ENCODE measurements at regions not wholly inside any gene's neighbourhood (a gene's known extent, or its start where the extent isn't known, plus 50 kb on each side); places are given as distances from the start of the nearest gene placed in this dataset.
A peak's percentile ranks its signal among the peaks of the same experiment; 100 is the strongest.
"Not testable (repeated sequence)": the region's sequence is repeated elsewhere in the genome, so short reads cannot be mapped to it uniquely, and the experiment has no call there.

DNA sequence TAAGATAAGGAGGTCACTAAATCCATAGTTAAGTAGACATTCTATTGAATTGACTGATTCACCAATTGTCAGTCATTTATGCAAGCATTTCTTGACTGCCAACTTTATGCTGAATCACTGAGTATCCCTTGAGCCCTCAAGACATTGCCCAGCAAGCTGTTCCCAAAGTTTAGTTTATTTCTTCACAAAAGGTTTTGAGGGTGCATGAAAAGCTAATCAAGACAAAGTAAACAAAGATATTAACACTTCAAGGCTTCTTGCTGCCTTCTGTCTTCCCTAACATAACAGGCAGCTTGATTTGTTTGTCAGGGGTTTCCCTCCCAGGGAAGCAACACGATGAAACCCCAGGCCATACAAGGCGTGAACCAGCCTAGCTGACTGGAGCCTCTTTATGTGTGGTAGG is 374.4 kb downstream of the SPRY2 start:
- DNase-seq = no peak

DNA sequence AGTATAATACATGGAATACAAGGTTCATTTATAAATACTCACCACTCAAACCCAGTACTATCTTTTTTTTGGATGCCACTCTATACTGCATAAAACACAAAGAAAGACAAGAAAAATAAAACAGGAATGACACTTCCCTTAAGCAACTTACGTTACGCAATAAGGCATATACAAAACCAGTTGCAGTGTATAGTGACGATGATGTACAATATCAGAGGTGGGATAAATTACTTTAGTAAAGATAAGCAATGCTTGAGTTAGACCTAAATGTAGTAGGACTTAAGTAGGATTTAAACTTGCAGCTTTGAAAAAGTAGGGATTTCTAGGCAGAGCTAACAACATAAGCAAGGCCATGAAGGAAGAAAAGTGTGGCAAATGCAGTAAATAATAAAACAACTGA is 374.9 kb downstream of the SPRY2 start:
- DNase-seq = no peak

DNA sequence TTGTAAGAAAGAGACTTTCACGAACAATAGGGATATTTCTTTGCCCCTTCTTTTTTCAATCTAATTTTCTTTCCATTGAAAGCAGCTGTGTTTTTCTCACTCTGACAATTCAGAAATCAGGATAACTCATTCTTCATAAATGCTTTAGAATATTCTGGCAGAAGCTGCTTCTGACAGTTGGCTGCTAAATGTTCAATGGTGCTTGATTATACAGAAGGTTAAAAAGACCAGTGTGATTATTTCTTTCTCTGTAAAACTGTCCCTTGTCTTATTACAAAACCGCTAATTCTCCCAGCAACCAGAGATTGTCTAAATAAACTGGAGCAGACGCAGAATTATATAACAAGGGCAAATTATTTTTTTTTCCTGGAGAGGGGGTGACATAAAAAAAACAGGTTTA is 394.4 kb downstream of the SPRY2 start:
- no peak for DNase-seq

DNA sequence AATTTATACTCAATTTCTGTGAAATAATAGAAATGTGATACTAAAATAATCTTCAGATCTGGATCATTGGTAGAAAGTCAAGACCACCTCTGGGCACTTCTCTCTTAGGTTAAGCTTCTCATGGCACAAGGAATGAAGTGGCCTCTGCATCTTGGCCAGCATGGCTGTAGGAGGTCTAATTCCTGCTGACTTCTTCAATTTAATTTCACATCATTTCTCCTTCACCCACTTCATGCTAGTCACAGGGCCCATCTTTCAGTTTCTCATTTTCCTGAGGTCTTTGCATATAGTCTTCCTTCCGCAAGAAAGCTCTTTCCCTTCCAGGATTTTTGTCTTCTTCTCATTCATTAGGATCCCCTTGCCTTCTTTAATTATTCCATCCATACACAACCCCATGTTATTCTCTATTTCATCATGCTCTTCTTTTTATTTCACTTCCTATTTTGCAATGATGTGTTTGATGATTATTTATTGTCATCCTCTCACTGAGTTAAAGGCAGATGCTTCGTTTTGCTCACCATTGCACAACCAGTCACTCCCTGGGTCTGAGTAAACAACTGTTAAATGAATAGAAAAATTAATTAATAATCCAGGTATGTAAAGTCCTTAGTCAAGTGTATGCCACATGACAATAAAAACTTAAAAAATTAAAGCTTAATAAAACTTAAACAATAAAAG is 397.4 kb downstream of the SPRY2 start:
- no peak for DNase-seq

DNA sequence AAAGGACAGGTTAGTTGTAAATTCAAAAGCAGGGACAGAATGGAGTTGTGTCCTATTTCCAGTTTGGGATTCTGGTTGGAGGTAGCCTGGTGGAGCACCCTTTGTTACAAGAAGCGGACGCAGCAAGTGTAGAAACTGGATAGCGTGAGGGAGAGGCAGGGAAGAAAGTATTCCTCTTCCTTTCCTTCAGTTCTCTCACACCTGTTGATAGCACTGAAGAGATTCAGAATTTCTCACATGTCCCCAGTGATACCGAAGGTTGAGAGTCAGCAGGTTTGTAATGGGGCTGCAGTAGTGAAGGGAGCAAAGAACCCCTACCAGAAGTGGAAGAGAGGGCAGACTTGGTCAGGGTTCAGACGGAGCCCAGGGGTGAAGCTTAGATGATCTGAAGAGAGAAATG is 399.2 kb downstream of the SPRY2 start:
- no peak for DNase-seq

DNA sequence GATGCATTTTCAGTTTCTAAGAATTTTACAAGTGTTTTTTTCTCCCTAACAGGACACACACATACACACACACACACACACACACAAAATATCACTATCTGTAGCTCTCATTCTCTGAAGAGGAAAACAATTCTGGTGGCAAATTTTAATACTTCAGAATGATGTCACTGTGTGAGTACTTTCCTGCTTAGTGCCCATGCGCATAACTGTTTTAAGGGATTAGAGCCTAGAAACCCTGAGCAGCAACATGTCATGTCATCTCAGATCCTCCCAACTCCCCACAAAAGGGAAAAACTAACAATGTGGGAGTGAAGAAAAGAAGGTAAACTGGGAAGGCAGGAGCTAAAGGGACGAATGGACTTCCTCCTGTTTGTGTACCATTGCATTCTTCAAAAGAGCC is 401.2 kb downstream of the SPRY2 start:
- DNase-seq = no peak

DNA sequence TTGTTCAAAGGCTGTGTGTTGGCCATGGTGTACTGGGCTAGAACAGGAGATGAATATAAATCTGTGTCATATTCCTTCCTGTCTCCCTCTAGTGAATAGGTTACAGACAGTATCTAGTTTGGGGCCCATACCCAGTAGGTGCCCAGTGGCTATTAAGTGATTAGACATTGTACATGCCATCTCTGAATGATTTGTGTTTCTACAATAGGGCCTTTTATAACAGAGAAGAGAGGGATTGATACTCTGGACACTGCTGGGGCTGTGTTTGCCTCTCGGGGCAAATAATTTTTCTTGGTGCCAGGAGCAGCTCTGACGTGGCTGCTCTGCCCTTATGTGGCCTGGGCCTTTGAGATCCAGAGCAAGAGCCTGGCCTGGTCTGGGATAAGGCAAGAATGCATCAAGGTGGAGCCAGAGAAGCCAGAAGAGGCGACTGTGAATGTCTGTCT is 403.1 kb downstream of the SPRY2 start:
- DNase-seq = no peak

DNA sequence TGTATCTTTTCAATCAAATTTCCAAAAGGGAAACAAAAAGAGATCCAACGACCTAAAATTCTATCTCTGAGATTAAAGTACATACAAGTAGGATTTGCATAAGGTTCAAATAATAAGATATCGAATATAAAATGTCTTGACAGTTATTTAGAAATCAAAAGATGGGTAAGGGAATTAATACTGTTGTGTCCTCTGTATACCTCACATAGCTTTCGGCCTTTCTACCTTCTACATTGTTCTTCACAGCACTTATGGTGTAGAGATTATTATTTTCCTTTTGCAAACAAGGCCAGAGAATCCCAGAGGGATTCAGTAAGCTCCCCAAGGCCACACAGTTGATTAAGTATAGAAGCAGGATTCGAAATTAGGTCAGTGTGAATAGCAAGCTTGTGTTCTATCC is 403.6 kb downstream of the SPRY2 start:
- DNase-seq = no peak

DNA sequence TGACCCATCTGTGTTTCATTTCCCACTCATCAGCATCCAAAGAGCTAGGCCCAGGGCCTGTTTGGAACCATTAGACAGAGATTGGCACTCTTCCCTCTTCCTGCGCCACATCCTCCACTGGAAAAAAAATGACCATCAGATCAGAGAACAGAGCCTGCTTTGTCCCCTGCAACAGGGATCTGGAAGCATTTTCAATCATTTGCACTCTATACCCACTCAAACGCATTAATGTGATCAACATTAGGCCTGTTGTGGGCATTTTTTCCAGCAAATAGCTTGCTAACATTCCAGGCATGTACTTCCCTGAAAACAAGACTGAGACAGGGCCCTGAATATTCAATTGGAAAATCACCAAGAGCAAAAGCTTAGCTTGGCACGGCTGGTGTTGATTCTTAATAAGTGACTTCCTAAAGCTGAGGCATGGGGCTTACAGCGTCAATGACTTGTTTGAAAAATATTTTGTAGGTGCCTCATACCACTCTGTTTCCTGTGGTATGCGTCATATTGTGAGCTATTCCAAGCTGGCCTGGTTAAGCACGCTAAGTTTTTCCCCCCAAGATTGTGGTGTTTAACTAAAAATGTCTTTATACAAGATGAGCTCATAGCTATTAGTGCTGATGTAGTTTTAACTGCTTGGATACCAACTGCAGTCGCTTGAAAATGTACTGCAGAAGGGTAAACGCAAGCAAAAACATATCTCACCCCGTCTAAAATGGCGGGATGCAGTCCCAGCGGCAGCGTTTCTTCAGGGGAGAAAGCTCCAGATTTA is 404.4 kb downstream of the SPRY2 start:
- peak; percentile 70 for DNase-seq

DNA sequence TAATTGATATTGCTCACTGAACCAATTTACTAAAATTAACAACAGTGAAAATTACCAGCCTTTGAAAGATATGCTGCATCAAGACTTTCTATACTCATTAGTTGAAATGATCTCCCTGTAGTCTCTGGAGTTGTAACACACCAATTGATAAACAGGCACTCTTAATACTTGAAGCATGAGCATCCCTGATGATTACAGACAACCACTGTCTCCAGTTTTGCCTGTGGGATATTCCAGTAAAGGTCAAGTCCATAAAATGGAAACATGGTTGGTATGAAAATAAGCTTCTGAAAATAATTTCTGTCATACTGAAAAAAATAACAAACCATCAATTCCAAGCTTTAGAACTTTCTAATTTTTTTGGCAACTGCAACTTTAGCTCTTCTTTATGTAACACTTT is 405.8 kb downstream of the SPRY2 start:
- no peak for DNase-seq

DNA sequence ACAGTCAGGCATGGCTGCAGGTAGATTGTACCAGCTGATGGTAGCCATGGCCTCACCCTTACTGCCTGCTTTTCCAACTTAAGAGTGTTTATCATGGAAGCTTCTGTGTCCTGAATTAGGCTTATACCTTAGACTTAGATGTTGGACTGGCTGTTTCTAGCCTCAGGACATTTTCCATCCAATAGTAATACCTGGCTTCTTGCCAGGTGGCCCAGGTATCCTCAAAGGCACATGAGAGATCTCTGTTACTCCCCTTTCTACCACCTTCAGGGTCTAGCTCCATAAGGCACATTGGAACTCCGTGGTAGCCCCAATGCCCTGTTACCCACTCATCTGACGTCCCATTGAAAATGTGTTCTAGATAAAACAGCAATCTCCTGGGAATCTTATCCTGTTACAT is 407.5 kb downstream of the SPRY2 start:
- no peak for DNase-seq

DNA sequence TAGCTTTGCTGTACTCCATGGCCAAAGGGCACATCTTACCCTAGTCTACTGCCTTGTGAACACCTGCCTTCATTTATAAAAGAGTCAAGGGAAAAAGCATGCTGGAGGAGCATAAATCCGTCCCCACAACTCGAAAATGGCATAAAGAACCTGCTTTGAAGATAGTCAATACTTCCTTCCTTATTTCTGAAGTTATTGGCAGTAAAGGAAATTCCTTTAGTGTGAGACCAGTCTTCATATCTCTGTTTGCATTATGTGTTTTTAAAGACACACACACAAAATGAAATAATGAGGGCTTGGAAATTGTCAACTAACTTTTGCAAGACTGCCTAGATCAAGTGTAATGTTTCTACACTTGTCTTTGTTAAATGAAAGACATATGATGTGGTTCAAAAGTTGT is 408.4 kb downstream of the SPRY2 start:
- DNase-seq = no peak

DNA sequence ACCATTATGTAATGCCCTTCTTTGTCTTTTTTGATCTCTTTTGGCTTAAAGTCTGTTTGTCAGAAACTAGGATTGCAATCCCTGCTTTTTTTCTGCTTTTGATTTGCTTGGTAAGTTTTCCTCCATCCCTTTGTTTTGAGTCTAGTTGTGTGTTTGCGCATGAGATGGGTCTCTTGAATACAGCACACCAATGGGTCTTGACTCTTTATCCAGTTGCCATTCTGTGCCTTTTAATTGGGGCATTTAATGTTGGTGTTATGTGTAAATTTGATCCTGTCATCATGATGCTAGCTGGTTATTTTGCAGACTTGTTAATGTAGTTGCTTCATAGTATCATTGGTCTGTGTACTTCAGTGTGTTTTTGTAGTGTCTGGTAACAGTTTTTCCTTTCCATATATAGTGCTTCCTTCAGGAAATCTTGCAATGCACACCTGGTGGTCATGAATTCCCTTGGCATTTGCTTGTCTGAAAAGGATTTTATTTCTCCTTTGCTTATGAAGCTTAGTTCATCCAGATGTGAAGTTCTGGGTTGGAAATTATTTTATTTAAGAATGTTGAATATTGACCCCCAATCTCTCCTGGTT is 416.9 kb downstream of the SPRY2 start:
- not testable (repeated sequence) for DNase-seq

DNA sequence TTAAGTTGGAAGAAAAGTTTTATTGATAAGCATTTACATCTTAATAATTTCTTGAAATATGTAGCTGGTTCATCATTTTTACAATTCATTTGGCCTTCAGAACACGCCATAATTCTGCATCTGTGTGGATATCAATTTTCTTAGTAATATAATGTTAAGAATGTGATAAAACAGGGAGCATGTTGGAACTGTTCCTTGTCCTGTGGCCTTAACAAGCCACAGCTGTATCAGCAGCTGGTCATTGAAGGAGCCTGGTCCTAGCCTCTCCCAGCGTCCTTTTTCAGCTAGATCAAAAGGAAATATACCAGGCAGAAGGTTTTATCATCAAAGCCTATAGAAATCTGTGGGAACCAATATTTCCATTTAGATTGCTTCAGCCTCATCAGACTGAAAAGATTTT is 421.8 kb downstream of the SPRY2 start:
- DNase-seq = no peak

DNA sequence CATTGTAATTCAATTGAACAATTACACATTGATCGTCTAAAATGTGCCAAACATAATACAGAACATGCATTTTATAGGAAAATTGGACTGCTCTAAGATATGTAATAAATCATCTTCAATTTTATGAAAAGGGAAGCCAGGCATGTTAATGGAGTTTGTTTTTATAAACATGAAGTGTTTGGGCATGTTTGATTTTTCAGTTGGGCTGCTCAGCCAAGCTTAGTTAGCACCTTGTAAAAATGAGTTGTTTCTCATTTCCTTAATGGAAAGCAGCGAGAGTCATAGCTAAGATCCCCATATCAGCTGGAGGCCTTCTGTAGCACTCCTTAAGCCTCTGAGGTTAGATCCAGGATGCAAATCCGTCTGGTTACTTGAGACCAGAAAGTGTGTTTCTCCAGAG is 422.3 kb downstream of the SPRY2 start:
- DNase-seq = no peak

DNA sequence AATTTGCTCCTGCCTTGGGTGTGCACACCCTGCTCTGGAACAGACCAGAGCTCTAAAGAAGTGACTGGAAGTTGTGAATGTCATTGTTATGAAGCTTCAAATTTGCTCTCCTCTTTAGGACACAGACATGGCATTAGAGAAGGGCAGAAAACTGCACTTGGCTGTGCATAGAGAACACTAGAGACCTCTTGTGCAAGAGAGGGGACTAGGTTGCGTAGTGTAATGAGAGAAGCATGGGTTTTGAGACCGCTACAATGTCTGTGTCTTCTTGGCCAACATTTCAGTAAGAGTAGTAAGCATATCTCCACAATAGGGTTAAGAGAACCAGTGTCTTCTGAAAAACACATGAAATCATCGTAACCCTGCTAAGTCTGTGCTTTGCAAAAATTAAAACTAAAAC is 423.3 kb downstream of the SPRY2 start:
- no peak for DNase-seq

DNA sequence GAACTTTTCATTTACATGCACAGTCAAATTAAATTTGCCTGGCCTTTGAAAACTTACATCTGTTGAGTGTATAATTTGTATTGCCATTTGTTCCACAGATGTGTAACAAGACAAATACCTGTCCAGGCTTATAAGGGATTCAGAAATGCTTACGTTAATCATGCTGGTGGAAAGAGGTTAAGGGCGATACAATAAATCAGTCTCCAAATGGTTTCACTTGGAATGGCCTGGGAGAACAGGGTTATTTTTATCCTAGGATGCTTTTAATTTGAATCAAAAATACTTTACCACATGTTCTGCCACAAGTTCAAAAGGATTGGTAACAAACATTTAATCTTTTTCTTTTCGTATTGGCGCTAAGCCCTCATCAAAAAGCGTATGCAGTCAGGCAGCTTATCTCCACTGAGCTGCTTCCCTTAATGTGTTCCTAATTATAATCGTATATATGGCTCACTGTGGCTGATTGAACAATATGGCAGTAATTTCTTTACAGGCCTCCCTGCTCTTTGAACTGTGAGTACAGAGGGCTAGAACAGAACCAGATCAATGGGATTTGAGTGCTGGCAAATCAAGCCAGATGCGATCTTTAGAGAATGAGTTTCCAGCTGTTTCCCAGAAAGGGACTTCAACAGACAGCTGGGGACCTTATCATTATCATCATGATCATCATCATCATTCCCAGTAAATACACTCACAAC is 425.7 kb downstream of the SPRY2 start:
- DNase-seq = no peak

DNA sequence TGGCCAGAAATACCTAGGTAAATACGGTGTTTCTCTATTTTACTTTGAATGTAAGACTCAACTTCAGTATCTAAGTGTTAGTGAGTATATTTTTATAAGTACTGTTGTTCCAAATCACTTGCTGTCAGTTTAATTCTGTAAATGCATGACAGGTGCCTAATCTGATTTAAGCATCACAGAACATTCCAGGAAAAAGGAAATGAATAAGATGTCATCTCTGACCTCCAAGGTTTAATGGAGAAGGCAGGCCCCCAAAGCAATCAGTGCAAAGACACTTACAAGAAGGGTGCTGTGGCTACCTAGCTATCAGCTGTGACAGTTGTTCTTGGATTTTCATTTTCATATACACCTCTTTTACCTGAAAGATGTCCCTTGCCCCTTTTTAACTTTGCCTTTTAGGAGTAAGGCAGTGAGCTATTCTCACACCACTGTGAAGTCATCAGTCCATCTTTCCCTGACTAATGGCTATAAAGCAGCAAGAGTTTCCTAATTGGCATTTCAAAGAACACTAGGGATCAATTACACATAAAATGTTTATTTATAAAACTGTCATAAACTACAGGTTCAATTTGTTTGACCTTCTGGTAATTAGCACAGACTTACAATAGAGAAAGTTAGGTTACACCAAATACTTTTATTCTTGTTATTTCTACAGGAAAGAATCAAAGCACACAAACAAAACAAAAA is 427.6 kb downstream of the SPRY2 start:
- no peak for DNase-seq

DNA sequence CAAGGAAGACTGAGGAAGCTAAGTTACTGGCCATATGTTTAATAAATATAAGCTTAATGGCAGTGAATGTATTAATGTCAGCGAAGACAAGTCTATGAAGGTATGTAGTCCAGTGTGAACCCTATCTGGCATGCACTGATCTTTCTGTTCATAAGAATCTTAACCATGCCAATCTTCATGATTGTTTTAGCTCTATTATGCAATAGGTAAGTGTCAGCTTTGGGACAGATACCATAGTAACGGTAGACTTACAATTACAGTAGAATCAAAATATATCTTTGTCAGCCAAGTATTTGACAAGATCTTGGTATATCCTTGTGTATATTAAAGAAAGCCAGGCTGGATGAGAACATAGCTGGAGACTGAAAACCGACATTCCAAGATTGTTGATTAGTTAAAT is 428.5 kb downstream of the SPRY2 start:
- DNase-seq = no peak

DNA sequence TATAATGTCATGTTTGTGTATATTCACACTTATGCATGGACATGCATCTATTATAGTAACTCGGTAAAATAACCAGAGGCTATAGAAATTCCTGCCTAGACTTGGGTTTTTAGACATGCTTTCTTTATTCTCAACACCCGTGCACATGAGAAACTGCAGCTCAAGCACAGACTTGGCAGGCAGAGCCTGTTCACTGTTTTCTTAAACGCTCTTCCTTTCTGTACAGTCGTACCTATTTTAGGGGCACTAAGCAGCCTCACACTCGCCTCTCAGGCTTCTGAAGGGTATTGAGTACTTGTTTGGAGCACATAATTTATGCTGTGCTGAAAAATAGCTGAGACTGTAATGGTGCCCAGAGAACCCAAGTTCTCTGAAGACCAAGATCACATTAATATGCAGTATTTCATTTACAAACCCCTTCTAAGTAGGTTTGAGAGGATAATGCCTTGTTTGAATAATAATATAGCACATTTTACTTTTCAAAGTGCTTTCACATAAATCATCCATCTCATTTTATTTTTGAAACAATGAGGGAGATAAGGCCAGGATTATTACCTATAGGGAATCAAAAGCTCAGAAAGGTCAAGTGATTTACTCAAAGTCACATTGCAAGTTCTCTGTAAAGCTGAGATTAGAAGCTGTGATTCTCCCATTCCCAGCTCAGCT is 429.9 kb downstream of the SPRY2 start:
- DNase-seq = no peak

DNA sequence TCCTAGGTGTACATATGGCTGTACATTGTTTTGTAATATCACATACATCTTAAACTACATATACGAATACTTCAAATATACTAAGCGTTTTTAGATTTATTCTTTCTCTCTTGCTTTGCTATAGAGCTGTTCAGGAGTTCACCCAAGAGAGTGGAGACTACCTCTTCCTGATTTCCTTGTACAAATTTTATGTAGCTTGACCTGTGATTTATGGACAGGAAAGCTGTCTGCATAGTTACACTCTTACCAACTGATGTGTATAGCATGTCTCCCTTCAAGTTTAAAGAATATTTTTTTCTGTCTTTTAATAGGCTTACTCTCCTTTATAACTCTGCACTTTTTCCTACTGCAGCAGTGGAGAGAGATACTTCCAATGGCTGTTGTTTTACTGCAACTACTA is 428.7 kb downstream of the NDFIP2 start:
- DNase-seq = no peak

DNA sequence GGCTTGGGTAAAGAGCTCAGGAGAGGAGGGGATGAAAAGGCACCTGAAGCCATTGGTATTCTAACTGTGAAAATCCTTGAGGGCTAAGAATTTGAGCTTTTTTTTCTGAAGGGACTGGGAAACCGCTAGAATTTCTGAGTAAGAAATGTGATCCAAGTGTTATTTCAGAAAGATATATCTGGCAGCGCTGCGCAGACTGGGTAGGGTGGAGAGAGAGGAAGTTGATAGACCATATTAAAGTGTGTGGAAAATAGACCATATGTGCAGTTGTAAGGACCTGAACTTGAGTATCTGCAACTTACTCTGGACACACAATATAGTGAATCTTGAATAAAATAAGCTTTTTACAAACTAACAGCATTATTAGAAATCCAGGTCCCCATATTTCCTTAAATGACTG is 427.4 kb downstream of the NDFIP2 start:
- DNase-seq = no peak

DNA sequence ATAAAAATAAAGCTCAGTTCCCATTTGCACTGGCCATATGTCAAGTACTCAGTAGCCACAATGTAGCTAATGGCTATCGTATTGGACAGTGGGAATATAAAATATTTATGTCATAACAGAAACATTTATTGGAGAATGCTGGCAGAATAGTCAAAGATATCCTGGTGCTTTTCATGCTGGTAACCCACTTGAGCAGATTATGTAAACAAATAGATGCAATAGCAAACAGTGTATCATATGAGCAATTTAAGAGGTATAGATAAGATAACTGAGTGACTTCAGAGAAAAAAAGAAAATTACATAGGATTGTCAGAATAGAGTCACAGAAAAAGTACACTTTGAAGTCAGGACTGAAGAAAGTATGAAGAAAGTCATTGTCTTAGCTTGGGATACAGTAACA is 426.6 kb downstream of the NDFIP2 start:
- DNase-seq = no peak
